HG03571 (cell line): ENCODE measurements at regions not wholly inside any gene's neighbourhood (a gene's known extent, or its start where the extent isn't known, plus 50 kb on each side); places are given as distances from the start of the nearest gene placed in this dataset.

Experiments used
- ATAC-seq: cut with Tn5 transposase; IDR thresholded peaks from one replicate; pipeline ENCODE4 v1.9.1; 2021; ENCODE audit not compliant: unreplicated experiment

- no peak for ATAC-seq
These were observed 319.0 kb downstream of the GLRX3 start for GRCh38 chr10:130455111-130455695.

- ATAC-seq: no peak
These were observed 319.6 kb downstream of the GLRX3 start for GRCh38 chr10:130455791-130456190.

GRCh38 chr10:130456616-130457015, 320.4 kb downstream of the GLRX3 start:
- no peak for ATAC-seq

- ATAC-seq: no peak
These were observed 322.3 kb downstream of the GLRX3 start for GRCh38 chr10:130458509-130458908.

GRCh38 chr10:130459011-130459410, 322.8 kb downstream of the GLRX3 start:
- no peak for ATAC-seq

- ATAC-seq: no peak
These were observed 323.8 kb downstream of the GLRX3 start for GRCh38 chr10:130459851-130460490.

- ATAC-seq: no peak
These were observed 325.4 kb downstream of the GLRX3 start for GRCh38 chr10:130461631-130462030.

GRCh38 chr10:130463104-130463875, 327.1 kb downstream of the GLRX3 start:
- no peak for ATAC-seq

- no peak for ATAC-seq
These were observed 327.7 kb downstream of the GLRX3 start for GRCh38 chr10:130463876-130464364.

- ATAC-seq: no peak
These were observed 328.2 kb downstream of the GLRX3 start for GRCh38 chr10:130464426-130464825.

GRCh38 chr10:130466271-130466997, 330.2 kb downstream of the GLRX3 start:
- ATAC-seq: no peak

GRCh38 chr10:130470286-130470685, 334.1 kb downstream of the GLRX3 start:
- ATAC-seq: no peak

GRCh38 chr10:130470973-130471372, 334.8 kb downstream of the GLRX3 start:
- ATAC-seq: no peak

GRCh38 chr10:130471486-130471885, 335.3 kb downstream of the GLRX3 start:
- ATAC-seq: no peak

- ATAC-seq: no peak
These were observed 336.0 kb downstream of the GLRX3 start for GRCh38 chr10:130472236-130472635.

GRCh38 chr10:130474591-130474990, 338.4 kb downstream of the GLRX3 start:
- no peak for ATAC-seq

GRCh38 chr10:130477360-130477759, 341.2 kb downstream of the GLRX3 start:
- no peak for ATAC-seq

- no peak for ATAC-seq
These were observed 343.0 kb downstream of the GLRX3 start for GRCh38 chr10:130479146-130479545.

- ATAC-seq: no peak
These were observed 343.7 kb downstream of the GLRX3 start for GRCh38 chr10:130479926-130480325.

GRCh38 chr10:130480491-130480890, 344.3 kb downstream of the GLRX3 start:
- no peak for ATAC-seq
